Natural killer cell (primary cell): ENCODE measurements at regions not wholly inside any gene's neighbourhood (a gene's known extent, or its start where the extent isn't known, plus 50 kb on each side); places are given as distances from the start of the nearest gene placed in this dataset.

Experiments
- ATAC-seq, 3 donors: fragments of 150-1000 bp in 2 of 3; fragments of 200-7000 bp in 1 of 3; cut with Tn5 transposase; 1 replicate in 1 of 3; 2 replicates in 2 of 3; pipeline ENCODE4 v1.10.0; 2021; ENCODE audit warnings: mild to moderate bottlenecking in 2 of 3, moderate library complexity in 2 of 3
- DNase-seq, 2 donors: peaks; one replicate each; pipeline versions ENCODE4 v3.0.0 to v3.0.0-alpha.2; 2013 to 2021; ENCODE audit warnings: mixed read lengths in 1 of 2
- H3K27ac ChIP-seq: one replicate; pipeline ENCODE4 v1.5.1; 2013; ENCODE audit warnings: mild to moderate bottlenecking, low read length
- H3K27me3 ChIP-seq: one replicate; pipeline ENCODE4 v1.6.1; 2013; ENCODE audit warnings: low read length; ENCODE audit not compliant: control insufficient read depth, insufficient read depth
- H3K36me3 ChIP-seq: one replicate; pipeline ENCODE4 v1.6.1; 2013; ENCODE audit warnings: low read length; ENCODE audit not compliant: control insufficient read depth, insufficient read depth
- H3K4me1 ChIP-seq: one replicate; pipeline ENCODE4 v1.6.1; 2013; ENCODE audit warnings: low read length; ENCODE audit not compliant: control insufficient read depth, insufficient read depth
- H3K4me3 ChIP-seq: one replicate; pipeline ENCODE4 v1.5.1; 2013; ENCODE audit warnings: low read length
- H3K9me3 ChIP-seq: one replicate; pipeline ENCODE4 v1.6.1; 2013; ENCODE audit warnings: low read length; ENCODE audit not compliant: control insufficient read depth, insufficient read depth
- H3K27ac Mint-ChIP-seq, 2 donors: one replicate each; pipeline ENCODE4 v1.8.0; 2022; ENCODE audit warnings: mild to moderate bottlenecking in 2 of 2, mixed read lengths in 2 of 2, moderate library complexity in 1 of 2
- H3K27me3 Mint-ChIP-seq, 2 donors: one replicate each; pipeline ENCODE4 v1.8.0; 2022; ENCODE audit warnings: low read depth in 2 of 2, mixed read lengths in 2 of 2
- H3K36me3 Mint-ChIP-seq: one replicate; pipeline ENCODE4 v1.8.0; 2022; ENCODE audit warnings: mixed read lengths
- H3K4me1 Mint-ChIP-seq, 2 donors: one replicate each; pipeline ENCODE4 v1.8.0; 2022; ENCODE audit warnings: mixed read lengths in 2 of 2
- H3K4me3 Mint-ChIP-seq: one replicate; pipeline ENCODE4 v1.8.0; 2022; ENCODE audit warnings: mild to moderate bottlenecking, moderate library complexity, mixed read lengths
- H3K9me3 Mint-ChIP-seq, 2 donors: one replicate each; pipeline ENCODE4 v1.8.0; 2022; ENCODE audit warnings: mixed read lengths in 2 of 2
- CTCF ChIP-seq: fragments of 200-600 bp; IDR thresholded peaks from one replicate; pipeline ENCODE4 v1.8.0; 2022; ENCODE audit warnings: antibody characterized with exemption
- WGBS: methylation state at CpG from one replicate; pipeline ENCODE4 v1.1.7; 2013; ENCODE audit warnings: missing lambda C conversion rate; ENCODE audit not compliant: insufficient coverage; 5-methylcytosine and 5-hydroxymethylcytosine counted together
- intact Hi-C: fragments of 100-400 bp; cut with micrococcal nuclease; formaldehyde crosslinking; loops from one replicate; pipeline ENCODE4 v1.14.2; 2022

GRCh38 chr4:112840061-112840460, 203.1 kb downstream of the LARP7 start:
- no peak for TF ChIP-seq CTCF
- Mint-ChIP-seq H3K36me3 (no peaks in the 10 kb centered on the region), H3K9me3 (peaks cover 0 to 3% of the 10 kb centered on the region in 2 donors), H3K4me1 (no peaks in the 10 kb centered on the region), H3K27ac (no peak overlapping the region), H3K27me3 (no peaks in the 10 kb centered on the region), H3K4me3 (no peak overlapping the region)
- Histone ChIP-seq H3K27ac (no peak overlapping the region), H3K4me1 (no peaks in the 10 kb centered on the region), H3K4me3 (no peak overlapping the region), H3K36me3 (no peaks in the 10 kb centered on the region), H3K27me3 (no peaks in the 10 kb centered on the region), H3K9me3 (no peaks in the 10 kb centered on the region)
- DNase-seq (no peak), ATAC-seq (no peak)
- intact Hi-C loops: no loop called here

GRCh38 chr4:112840619-112841018, 203.7 kb downstream of the LARP7 start:
- Histone ChIP-seq H3K4me3 (no peak overlapping the region), H3K27ac (no peak overlapping the region), H3K4me1 (no peaks in the 10 kb centered on the region), H3K27me3 (no peaks in the 10 kb centered on the region), H3K9me3 (no peaks in the 10 kb centered on the region), H3K36me3 (no peaks in the 10 kb centered on the region)
- no peak for ATAC-seq
- DNase-seq: no peak
- no peaks in the 10 kb centered on the region for H3K36me3 Mint-ChIP-seq
- TF ChIP-seq CTCF: no peak
- no peak overlapping the region for H3K4me3 Mint-ChIP-seq
- no peak overlapping the region for H3K27ac Mint-ChIP-seq
- peaks cover 0 to 3% of the 10 kb centered on the region in 2 donors for H3K9me3 Mint-ChIP-seq
- no CpG with 5 or more reads among the region's 1 CpG for WGBS
- H3K4me1 Mint-ChIP-seq: no peaks in the 10 kb centered on the region
- no peaks in the 10 kb centered on the region for H3K27me3 Mint-ChIP-seq
- intact Hi-C loops: no loop called here

- no peak overlapping the region for H3K4me3 Mint-ChIP-seq
- no peak overlapping the region for H3K4me3 ChIP-seq
- no peaks in the 10 kb centered on the region for H3K9me3 ChIP-seq
- intact Hi-C loops: no loop called here
- no peak overlapping the region for H3K27ac ChIP-seq
- H3K27ac Mint-ChIP-seq: no peak overlapping the region
- no peaks in the 10 kb centered on the region for H3K27me3 ChIP-seq
- TF ChIP-seq CTCF: no peak
- no peak for DNase-seq
- H3K4me1 Mint-ChIP-seq: no peaks in the 10 kb centered on the region
- peaks cover 0 to 6% of the 10 kb centered on the region in 2 donors for H3K9me3 Mint-ChIP-seq
- WGBS: 90% methylated on average over 9 of the region's 10 CpGs
- no peaks in the 10 kb centered on the region for H3K36me3 Mint-ChIP-seq
- H3K27me3 Mint-ChIP-seq: no peaks in the 10 kb centered on the region
- no peaks in the 10 kb centered on the region for H3K4me1 ChIP-seq
- no peaks in the 10 kb centered on the region for H3K36me3 ChIP-seq
- ATAC-seq: no peak
These were observed 205.6 kb downstream of the LARP7 start for GRCh38 chr4:112842513-112842912.

GRCh38 chr4:112845386-112845785, 204.1 kb upstream of the ANK2 start:
- no peak overlapping the region for H3K27ac ChIP-seq
- no peak for DNase-seq
- no peaks in the 10 kb centered on the region for H3K27me3 ChIP-seq
- no peaks in the 10 kb centered on the region for H3K4me1 ChIP-seq
- H3K36me3 Mint-ChIP-seq: no peaks in the 10 kb centered on the region
- H3K4me1 Mint-ChIP-seq: no peaks in the 10 kb centered on the region
- H3K36me3 ChIP-seq: no peaks in the 10 kb centered on the region
- H3K4me3 ChIP-seq: no peak overlapping the region
- H3K9me3 Mint-ChIP-seq: peaks cover 0 to 5% of the 10 kb centered on the region in 2 donors
- H3K27ac Mint-ChIP-seq: no peak overlapping the region
- no peak for TF ChIP-seq CTCF
- H3K9me3 ChIP-seq: no peaks in the 10 kb centered on the region
- 76% methylated on average over 3 of the region's 3 CpGs for WGBS
- no peaks in the 10 kb centered on the region for H3K27me3 Mint-ChIP-seq
- no peak for ATAC-seq
- no peak overlapping the region for H3K4me3 Mint-ChIP-seq
- intact Hi-C loops: no loop called here
